Calu3 (cell line): ENCODE measurements at regions not wholly inside any gene's neighbourhood (a gene's known extent, or its start where the extent isn't known, plus 50 kb on each side); places are given as distances from the start of the nearest gene placed in this dataset.

Experiments used
- BruUV-seq: library from RNA; stranded (reverse); fragments of 400-500 nt; replicated peaks from 2 replicates; lab custom pipeline; 2021; lab: Mats Ljungman, UMichigan
- CTCF ChIA-PET: fragments of 300-600 bp; sonication (Branson Sonifier 250); formaldehyde crosslinking; loops from one replicate; lab custom pipeline; 2022; ENCODE audit warnings: antibody characterized with exemption; lab: Charles Lee
- DNase-seq: peaks from one replicate; pipeline ENCODE4 v3.0.0; 2022
- H3K27ac Mint-ChIP-seq: one replicate; pipeline ENCODE4 v1.8.0; 2022; ENCODE audit warnings: mixed read lengths; ENCODE audit not compliant: unreplicated experiment
- H3K27me3 Mint-ChIP-seq: one replicate; pipeline ENCODE4 v1.8.0; 2022; ENCODE audit warnings: mixed read lengths; ENCODE audit not compliant: unreplicated experiment
- H3K36me3 Mint-ChIP-seq: one replicate; pipeline ENCODE4 v1.8.0; 2022; ENCODE audit warnings: mild to moderate bottlenecking, moderate library complexity, mixed read lengths; ENCODE audit not compliant: insufficient read depth, unreplicated experiment
- H3K4me1 Mint-ChIP-seq: one replicate; pipeline ENCODE4 v1.8.0; 2022; ENCODE audit warnings: mild to moderate bottlenecking, low read depth, mixed read lengths; ENCODE audit not compliant: unreplicated experiment
- H3K4me3 Mint-ChIP-seq: one replicate; pipeline ENCODE4 v1.8.0; 2022; ENCODE audit warnings: mild to moderate bottlenecking, low read depth, moderate library complexity, mixed read lengths; ENCODE audit not compliant: unreplicated experiment
- H3K9me3 Mint-ChIP-seq: one replicate; pipeline ENCODE4 v1.8.0; 2022; ENCODE audit warnings: low read depth, mixed read lengths; ENCODE audit not compliant: unreplicated experiment
- intact Hi-C: fragments of 100-400 bp; cut with micrococcal nuclease; formaldehyde crosslinking; loops from one replicate; pipeline ENCODE4 v1.10.0; 2022; ENCODE audit not compliant: unreplicated experiment
- TF ChIP-seq, protein P1 (sequence below): fragments of 200-600 bp; IDR thresholded peaks from one replicate; pipeline ENCODE4 v1.8.0; 2022; ENCODE audit warnings: antibody characterized with exemption; ENCODE audit not compliant: unreplicated experiment

DNA sequence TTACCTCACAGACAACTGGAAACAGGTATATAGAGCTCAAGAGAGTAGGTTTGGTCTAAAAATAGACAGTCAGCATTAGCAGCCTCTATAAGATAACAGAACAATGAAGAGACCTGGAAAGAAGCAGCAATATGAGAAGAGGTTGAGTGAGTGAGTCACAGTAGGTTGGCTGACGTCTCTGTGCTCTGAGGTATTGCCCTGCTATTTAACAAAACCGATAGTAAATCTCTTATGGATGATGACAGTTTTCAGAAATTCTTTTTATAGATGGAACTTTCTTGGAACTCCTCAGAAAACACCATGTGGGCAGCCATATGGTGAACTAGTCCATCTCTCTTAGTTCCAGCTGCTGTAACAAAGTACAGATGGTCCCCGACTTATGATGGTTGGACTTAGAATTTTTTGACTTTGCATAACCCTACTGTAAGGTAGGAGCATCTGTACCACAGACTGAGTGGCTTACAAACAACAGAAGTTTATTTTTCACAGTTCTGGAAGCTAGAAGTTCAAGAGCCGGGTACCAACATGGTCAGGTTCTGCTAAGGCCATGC, 123.5 kb downstream of the MBD2 start:
- TF ChIP-seq, protein P1, sequence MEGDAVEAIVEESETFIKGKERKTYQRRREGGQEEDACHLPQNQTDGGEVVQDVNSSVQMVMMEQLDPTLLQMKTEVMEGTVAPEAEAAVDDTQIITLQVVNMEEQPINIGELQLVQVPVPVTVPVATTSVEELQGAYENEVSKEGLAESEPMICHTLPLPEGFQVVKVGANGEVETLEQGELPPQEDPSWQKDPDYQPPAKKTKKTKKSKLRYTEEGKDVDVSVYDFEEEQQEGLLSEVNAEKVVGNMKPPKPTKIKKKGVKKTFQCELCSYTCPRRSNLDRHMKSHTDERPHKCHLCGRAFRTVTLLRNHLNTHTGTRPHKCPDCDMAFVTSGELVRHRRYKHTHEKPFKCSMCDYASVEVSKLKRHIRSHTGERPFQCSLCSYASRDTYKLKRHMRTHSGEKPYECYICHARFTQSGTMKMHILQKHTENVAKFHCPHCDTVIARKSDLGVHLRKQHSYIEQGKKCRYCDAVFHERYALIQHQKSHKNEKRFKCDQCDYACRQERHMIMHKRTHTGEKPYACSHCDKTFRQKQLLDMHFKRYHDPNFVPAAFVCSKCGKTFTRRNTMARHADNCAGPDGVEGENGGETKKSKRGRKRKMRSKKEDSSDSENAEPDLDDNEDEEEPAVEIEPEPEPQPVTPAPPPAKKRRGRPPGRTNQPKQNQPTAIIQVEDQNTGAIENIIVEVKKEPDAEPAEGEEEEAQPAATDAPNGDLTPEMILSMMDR: no peak
- Mint-ChIP-seq H3K27me3 (no peaks in the 10 kb centered on the region), H3K36me3 (no peaks in the 10 kb centered on the region), H3K27ac (no peak overlapping the region), H3K4me3 (no peak overlapping the region), H3K4me1 (no peaks in the 10 kb centered on the region), H3K9me3 (peaks cover 2% of the 10 kb centered on the region)
- intact Hi-C loops: no loop called here
- no peak for DNase-seq
- CTCF ChIA-PET: no interaction called here
- BruUV-seq: no TSS peak

- Mint-ChIP-seq H3K36me3 (no peaks in the 10 kb centered on the region), H3K27ac (no peak overlapping the region), H3K4me3 (no peak overlapping the region), H3K4me1 (no peaks in the 10 kb centered on the region), H3K9me3 (peaks cover 2% of the 10 kb centered on the region), H3K27me3 (no peaks in the 10 kb centered on the region)
- CTCF ChIA-PET: no interaction called here
- intact Hi-C loops: no loop called here
- no peak for DNase-seq
- no TSS peak for BruUV-seq
- TF ChIP-seq, protein P1: no peak
Observed at GRCh38 chr18:54100466-54100865, 124.0 kb downstream of the MBD2 start.

- Mint-ChIP-seq H3K27me3 (no peaks in the 10 kb centered on the region), H3K4me3 (no peak overlapping the region), H3K36me3 (no peaks in the 10 kb centered on the region), H3K4me1 (no peaks in the 10 kb centered on the region), H3K27ac (no peak overlapping the region), H3K9me3 (peaks cover 5% of the 10 kb centered on the region)
- intact Hi-C loops: no loop called here
- TF ChIP-seq, protein P1: no peak
- DNase-seq: no peak
- CTCF ChIA-PET: interaction anchor here (0.6 kb wide), 1 partner anchor 33 kb away, joined by 9 read pairs; no protein-coding TSS in a partner anchor
- BruUV-seq: no TSS peak
Observed at GRCh38 chr18:54094474-54094873, 130.0 kb downstream of the MBD2 start.

DNA sequence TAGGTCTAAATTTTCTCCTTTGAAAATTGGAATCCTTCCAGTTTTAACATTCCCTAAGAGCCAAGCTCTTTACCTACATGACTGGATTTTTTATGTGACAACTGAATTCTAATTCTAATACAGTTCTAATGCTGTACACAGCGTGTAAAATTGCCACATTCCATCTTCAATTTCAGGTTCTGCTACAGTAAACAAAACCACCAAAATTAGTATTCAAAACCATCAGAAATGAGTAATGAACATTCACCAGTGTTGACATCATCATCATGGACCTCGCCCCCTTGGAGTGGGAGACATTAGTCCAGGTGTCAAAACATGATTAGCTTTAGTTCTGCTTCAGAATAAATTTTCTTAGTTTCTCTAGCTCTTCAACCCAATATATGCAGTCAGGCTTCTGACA, 133.6 kb downstream of the MBD2 start:
- no peak for DNase-seq
- Mint-ChIP-seq H3K36me3 (no peaks in the 10 kb centered on the region), H3K27me3 (no peaks in the 10 kb centered on the region), H3K27ac (no peak overlapping the region), H3K4me3 (no peak overlapping the region), H3K4me1 (no peaks in the 10 kb centered on the region), H3K9me3 (peaks cover 3% of the 10 kb centered on the region)
- no TSS peak for BruUV-seq
- CTCF ChIA-PET: interaction anchor here (0.6 kb wide), 1 partner anchor 1155 kb away, joined by 3 read pairs; no protein-coding TSS in a partner anchor
- TF ChIP-seq, protein P1: no peak
- intact Hi-C loops: no loop called here
